CD14-positive monocyte (primary cell): ENCODE measurements at regions not wholly inside any gene's neighbourhood (a gene's known extent, or its start where the extent isn't known, plus 50 kb on each side); places are given as distances from the start of the nearest gene placed in this dataset.

Experiments
- DNase-seq, 3 donors: peaks; one replicate each; pipeline ENCODE4 v3.0.0-alpha.2; 2011 to 2022
- H2AFZ ChIP-seq: 2 replicates; pipeline ENCODE4 v1.6.0; 2012; ENCODE audit warnings: mild to moderate bottlenecking, low read depth, low read length, inconsistent platforms; ENCODE audit not compliant: insufficient read depth, poor library complexity, severe bottlenecking
- H3K27ac ChIP-seq, 2 donors: 1 replicate in 1 of 2; 2 replicates in 1 of 2; pipeline ENCODE4 v1.5.1; 2012 to 2013; ENCODE audit warnings: low read length in 2 of 2, control low read depth in 1 of 2, inconsistent platforms in 1 of 2, low read depth in 1 of 2, mild to moderate bottlenecking in 1 of 2
- H3K27me3 ChIP-seq, 2 donors: one replicate each; pipeline versions ENCODE4 v1.6.0 to v1.6.1; 2011 to 2013; ENCODE audit warnings: low read length in 2 of 2; ENCODE audit not compliant: control insufficient read depth in 2 of 2, insufficient read depth in 2 of 2
- H3K36me3 ChIP-seq, 2 donors: replicated peaks in 1 of 2; 1 replicate in 1 of 2; 2 replicates in 1 of 2; pipeline versions ENCODE4 v1.5.1 to v1.6.1; 2012 to 2013; ENCODE audit warnings: low read length in 2 of 2, control low read depth in 1 of 2, inconsistent platforms in 1 of 2, mild to moderate bottlenecking in 1 of 2; ENCODE audit not compliant: insufficient read depth in 2 of 2, control insufficient read depth in 1 of 2
- H3K4me1 ChIP-seq, 2 donors: 1 replicate in 1 of 2; 2 replicates in 1 of 2; pipeline versions ENCODE4 v1.5.1 to v1.6.1; 2012 to 2013; ENCODE audit warnings: low read length in 2 of 2, control low read depth in 1 of 2, inconsistent platforms in 1 of 2, mild to moderate bottlenecking in 1 of 2, moderate library complexity in 1 of 2; ENCODE audit not compliant: insufficient read depth in 2 of 2, control insufficient read depth in 1 of 2
- H3K4me2 ChIP-seq: replicated peaks from 2 replicates; pipeline ENCODE3; 2012; ENCODE audit warnings: low read length, moderate library complexity, mild to moderate bottlenecking; ENCODE audit not compliant: poor library complexity, severe bottlenecking; ENCODE audit errors: extremely low read depth
- H3K4me3 ChIP-seq, 3 experiments: fragments of 200-600 bp in 1 of 3; sonication (generic) in 1 of 3; replicated peaks in 1 of 3; 1 replicate in 2 of 3; 2 replicates in 1 of 3; pipeline ENCODE4 v1.5.1; 2011 to 2013; ENCODE audit warnings: low read length in 3 of 3, mild to moderate bottlenecking in 3 of 3, control low read depth in 2 of 3, low read depth in 2 of 3, inconsistent platforms in 1 of 3, moderate library complexity in 1 of 3
- H3K79me2 ChIP-seq: 2 replicates; pipeline ENCODE4 v1.6.0; 2012; ENCODE audit warnings: mild to moderate bottlenecking, control low read depth, inconsistent platforms, low read length, moderate library complexity; ENCODE audit not compliant: insufficient read depth
- H3K9ac ChIP-seq: 2 replicates; pipeline ENCODE4 v1.6.0; 2017; ENCODE audit warnings: low read length, mild to moderate bottlenecking; ENCODE audit not compliant: insufficient read depth, poor library complexity, severe bottlenecking
- H3K9me3 ChIP-seq, 2 donors: replicated peaks in 1 of 2; 1 replicate in 1 of 2; 2 replicates in 1 of 2; pipeline versions ENCODE4 v1.5.1 to v1.6.1; 2012 to 2013; ENCODE audit warnings: low read length in 2 of 2, control low read depth in 1 of 2; ENCODE audit not compliant: control insufficient read depth in 1 of 2, insufficient read depth in 1 of 2
- H4K20me1 ChIP-seq: 2 replicates; pipeline ENCODE4 v1.6.0; 2012; ENCODE audit warnings: mild to moderate bottlenecking, low read length, control low read depth, moderate library complexity; ENCODE audit not compliant: insufficient read depth
- H3K27ac Mint-ChIP-seq, 7 donors: one replicate each; pipeline ENCODE4 v1.8.0; 2020; ENCODE audit warnings: mild to moderate bottlenecking in 7 of 7, mixed read lengths in 7 of 7, moderate library complexity in 6 of 7, inconsistent platforms in 2 of 7
- H3K27me3 Mint-ChIP-seq, 3 donors: one replicate each; pipeline ENCODE4 v1.8.0; 2021 to 2022; ENCODE audit warnings: low read depth in 3 of 3, mild to moderate bottlenecking in 3 of 3, mixed read lengths in 3 of 3, moderate library complexity in 3 of 3, inconsistent platforms in 1 of 3
- H3K36me3 Mint-ChIP-seq, 2 donors: one replicate each; pipeline ENCODE4 v1.8.0; 2020; ENCODE audit warnings: mixed read lengths in 2 of 2, inconsistent platforms in 1 of 2, mild to moderate bottlenecking in 1 of 2
- H3K4me1 Mint-ChIP-seq: one replicate; pipeline ENCODE4 v1.8.0; 2020; ENCODE audit warnings: mild to moderate bottlenecking, mixed read lengths
- H3K4me3 Mint-ChIP-seq, 2 donors: one replicate each; pipeline ENCODE4 v1.8.0; 2020; ENCODE audit warnings: mild to moderate bottlenecking in 2 of 2, mixed read lengths in 2 of 2, moderate library complexity in 1 of 2
- H3K9me3 Mint-ChIP-seq, 7 donors: one replicate each; pipeline ENCODE4 v1.8.0; 2020 to 2022; ENCODE audit warnings: mixed read lengths in 7 of 7, mild to moderate bottlenecking in 6 of 7, moderate library complexity in 6 of 7, inconsistent platforms in 2 of 7
- WGBS: methylation state at CpG from one replicate; pipeline ENCODE4 v1.1.5; 2013; ENCODE audit warnings: missing lambda C conversion rate; ENCODE audit not compliant: insufficient coverage; 5-methylcytosine and 5-hydroxymethylcytosine counted together
- intact Hi-C, 2 donors: fragments of 100-400 bp; cut with micrococcal nuclease; formaldehyde crosslinking; loops; one replicate each; pipeline versions ENCODE4 v1.15.0 to v1.15.1; 2023
- TF ChIP-seq, protein P1 (sequence below): fragments of 200-600 bp; IDR thresholded peaks from one replicate; pipeline ENCODE4 v1.8.0; 2022; ENCODE audit warnings: antibody characterized with exemption, mild to moderate bottlenecking

GRCh38 chr18:2407961-2408360 is 163.3 kb downstream of the METTL4 start:
- Histone ChIP-seq H3K36me3 (no peaks in the 10 kb centered on the region), H3K4me1 (no peaks in the 10 kb centered on the region), H3K27me3 (no peaks in the 10 kb centered on the region), H3K4me2 (no peak overlapping the region), H2AFZ (no peak overlapping the region), H3K9ac (no peak overlapping the region), H4K20me1 (no peaks in the 10 kb centered on the region), H3K79me2 (no peaks in the 10 kb centered on the region), H3K27ac (no peak overlapping the region), H3K4me3 (no peak overlapping the region), H3K9me3 (no peaks in the 10 kb centered on the region)
- no peak overlapping the region for H3K4me3 Mint-ChIP-seq
- intact Hi-C loops, result no loop called here
- TF ChIP-seq, protein P1, sequence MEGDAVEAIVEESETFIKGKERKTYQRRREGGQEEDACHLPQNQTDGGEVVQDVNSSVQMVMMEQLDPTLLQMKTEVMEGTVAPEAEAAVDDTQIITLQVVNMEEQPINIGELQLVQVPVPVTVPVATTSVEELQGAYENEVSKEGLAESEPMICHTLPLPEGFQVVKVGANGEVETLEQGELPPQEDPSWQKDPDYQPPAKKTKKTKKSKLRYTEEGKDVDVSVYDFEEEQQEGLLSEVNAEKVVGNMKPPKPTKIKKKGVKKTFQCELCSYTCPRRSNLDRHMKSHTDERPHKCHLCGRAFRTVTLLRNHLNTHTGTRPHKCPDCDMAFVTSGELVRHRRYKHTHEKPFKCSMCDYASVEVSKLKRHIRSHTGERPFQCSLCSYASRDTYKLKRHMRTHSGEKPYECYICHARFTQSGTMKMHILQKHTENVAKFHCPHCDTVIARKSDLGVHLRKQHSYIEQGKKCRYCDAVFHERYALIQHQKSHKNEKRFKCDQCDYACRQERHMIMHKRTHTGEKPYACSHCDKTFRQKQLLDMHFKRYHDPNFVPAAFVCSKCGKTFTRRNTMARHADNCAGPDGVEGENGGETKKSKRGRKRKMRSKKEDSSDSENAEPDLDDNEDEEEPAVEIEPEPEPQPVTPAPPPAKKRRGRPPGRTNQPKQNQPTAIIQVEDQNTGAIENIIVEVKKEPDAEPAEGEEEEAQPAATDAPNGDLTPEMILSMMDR, result no peak
- no peak overlapping the region for H3K27ac Mint-ChIP-seq
- no CpG with 5 or more reads among the region's 1 CpG for WGBS
- DNase-seq, result no peak
- H3K9me3 Mint-ChIP-seq, result peaks cover 0 to 3% (median 0%) of the 10 kb centered on the region in 7 donors
- no peaks in the 10 kb centered on the region for H3K36me3 Mint-ChIP-seq
- peaks cover 0 to 8% (median 2%) of the 10 kb centered on the region in 3 donors for H3K27me3 Mint-ChIP-seq
- peaks cover 1% of the 10 kb centered on the region for H3K4me1 Mint-ChIP-seq

DNA sequence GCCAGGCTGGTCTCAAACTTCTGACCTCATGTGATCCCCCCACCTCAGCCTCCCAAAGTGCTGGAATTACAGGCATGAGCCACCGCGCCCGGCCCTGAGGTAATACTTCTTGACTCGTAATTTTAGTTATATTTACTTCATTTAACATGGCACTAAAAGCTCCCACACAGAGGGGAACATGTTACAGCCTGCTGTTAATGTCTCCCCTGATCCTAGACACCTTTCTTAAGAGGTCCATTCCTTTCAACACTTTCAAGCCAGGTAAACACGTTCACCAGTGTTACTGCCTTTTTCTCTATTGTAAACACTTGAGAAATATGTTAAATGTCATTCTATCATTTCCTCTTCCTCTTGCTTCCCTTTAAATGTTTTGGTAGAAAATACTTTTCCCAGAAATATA is 161.4 kb downstream of the METTL4 start:
- no peak overlapping the region for H3K4me3 ChIP-seq
- peaks cover 4 to 8% (median 5%) of the 10 kb centered on the region in 3 donors for H3K27me3 Mint-ChIP-seq

More for the DNA sequence above, 161.4 kb downstream of the METTL4 start:
- TF ChIP-seq, protein P1, result no peak
- H2AFZ ChIP-seq, result no peak overlapping the region
- Mint-ChIP-seq H3K36me3 (no peaks in the 10 kb centered on the region), H3K9me3 (peaks cover 0 to 4% (median 0%) of the 10 kb centered on the region in 7 donors), H3K4me1 (peaks cover 1% of the 10 kb centered on the region), H3K4me3 (no peak overlapping the region), H3K27ac (no peak overlapping the region)
- H3K9ac ChIP-seq, result no peak overlapping the region
- no peak for DNase-seq
- H3K36me3 ChIP-seq, result no peaks in the 10 kb centered on the region
- WGBS, result 96% methylated on average over 4 of the region's 5 CpGs
- intact Hi-C loops, result no loop called here
- no peaks in the 10 kb centered on the region for H3K27me3 ChIP-seq
- no peaks in the 10 kb centered on the region for H3K4me1 ChIP-seq
- H3K4me2 ChIP-seq, result no peak overlapping the region
- H3K27ac ChIP-seq, result no peak overlapping the region
- H4K20me1 ChIP-seq, result no peaks in the 10 kb centered on the region
- no peaks in the 10 kb centered on the region for H3K9me3 ChIP-seq
- no peaks in the 10 kb centered on the region for H3K79me2 ChIP-seq
